ENCODE measurements at regions not wholly inside any gene's neighbourhood (a gene's known extent, or its start where the extent isn't known, plus 50 kb on each side); places are given as distances from the start of the nearest gene placed in this dataset.
"Not testable (repeated sequence)": the region's sequence is repeated elsewhere in the genome, so short reads cannot be mapped to it uniquely, and the experiment has no call there.

- DNase-seq (ENCODE audit: low read depth) = no peak
- TF ChIP-seq, protein P1, sequence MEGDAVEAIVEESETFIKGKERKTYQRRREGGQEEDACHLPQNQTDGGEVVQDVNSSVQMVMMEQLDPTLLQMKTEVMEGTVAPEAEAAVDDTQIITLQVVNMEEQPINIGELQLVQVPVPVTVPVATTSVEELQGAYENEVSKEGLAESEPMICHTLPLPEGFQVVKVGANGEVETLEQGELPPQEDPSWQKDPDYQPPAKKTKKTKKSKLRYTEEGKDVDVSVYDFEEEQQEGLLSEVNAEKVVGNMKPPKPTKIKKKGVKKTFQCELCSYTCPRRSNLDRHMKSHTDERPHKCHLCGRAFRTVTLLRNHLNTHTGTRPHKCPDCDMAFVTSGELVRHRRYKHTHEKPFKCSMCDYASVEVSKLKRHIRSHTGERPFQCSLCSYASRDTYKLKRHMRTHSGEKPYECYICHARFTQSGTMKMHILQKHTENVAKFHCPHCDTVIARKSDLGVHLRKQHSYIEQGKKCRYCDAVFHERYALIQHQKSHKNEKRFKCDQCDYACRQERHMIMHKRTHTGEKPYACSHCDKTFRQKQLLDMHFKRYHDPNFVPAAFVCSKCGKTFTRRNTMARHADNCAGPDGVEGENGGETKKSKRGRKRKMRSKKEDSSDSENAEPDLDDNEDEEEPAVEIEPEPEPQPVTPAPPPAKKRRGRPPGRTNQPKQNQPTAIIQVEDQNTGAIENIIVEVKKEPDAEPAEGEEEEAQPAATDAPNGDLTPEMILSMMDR (conservative IDR thresholded peaks at IDR 0.05; ENCODE audit: low read depth, low read length) = no peak
- no peak overlapping the region for H3K4me3 ChIP-seq (ENCODE audit: low read depth, low read length)
These were observed 70.4 kb upstream of the AGA start for GRCh38 chr4:177512646-177513045.

DNA sequence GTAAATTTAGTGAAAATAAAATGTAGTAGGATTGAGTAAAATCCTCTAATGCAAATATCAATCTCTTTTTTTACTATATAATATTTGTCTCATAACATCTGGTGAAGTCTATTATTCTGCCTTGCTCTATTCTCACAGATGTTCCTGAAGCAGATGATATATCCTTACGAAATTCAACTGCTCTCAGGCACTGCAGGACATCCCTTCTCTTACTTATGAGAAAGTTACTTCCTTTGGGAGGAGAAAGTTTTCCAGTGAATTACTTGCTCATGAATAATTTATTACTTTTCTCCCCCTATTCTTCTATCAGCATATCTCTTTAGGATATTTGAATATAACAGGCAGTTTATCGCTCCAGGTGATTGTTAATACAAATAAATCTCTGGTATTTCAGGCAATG is 75.6 kb upstream of the AGA start:
- TF ChIP-seq, protein P1 (conservative IDR thresholded peaks at IDR 0.05; ENCODE audit: low read depth, low read length) = no peak
- H3K4me3 ChIP-seq (ENCODE audit: low read depth, low read length) = no peak overlapping the region
- no peak for DNase-seq (ENCODE audit: low read depth)

- DNase-seq (ENCODE audit: low read depth) = no peak
- no peak overlapping the region for H3K4me3 ChIP-seq (ENCODE audit: low read depth, low read length)
- TF ChIP-seq, protein P1 (conservative IDR thresholded peaks at IDR 0.05; ENCODE audit: low read depth, low read length) = no peak
These were observed 77.4 kb upstream of the AGA start for GRCh38 chr4:177519481-177520260.

DNA sequence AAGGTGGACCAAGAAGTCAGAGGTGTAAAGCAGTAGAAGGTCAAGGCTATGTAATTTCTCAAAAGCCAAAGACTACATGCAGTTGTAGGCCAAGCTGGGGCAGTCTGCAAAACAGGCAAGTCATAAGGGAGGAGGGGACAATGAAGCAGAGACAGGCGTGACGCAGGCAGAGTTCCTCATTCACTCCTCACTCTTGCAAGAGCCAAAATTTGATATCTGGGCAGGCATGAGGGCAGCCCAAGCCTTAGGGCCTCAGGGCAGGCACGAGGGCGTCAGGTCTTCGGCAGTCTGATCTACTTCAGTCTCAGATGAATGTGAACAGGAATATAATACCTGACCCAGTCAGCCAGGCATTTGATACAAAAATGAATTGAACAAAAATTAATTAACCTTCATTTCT is 86.4 kb upstream of the AGA start:
- no peak overlapping the region for H3K4me3 ChIP-seq (ENCODE audit: low read depth, low read length)
- TF ChIP-seq, protein P1 (conservative IDR thresholded peaks at IDR 0.05; ENCODE audit: low read depth, low read length) = no peak
- no peak for DNase-seq (ENCODE audit: low read depth)

DNA sequence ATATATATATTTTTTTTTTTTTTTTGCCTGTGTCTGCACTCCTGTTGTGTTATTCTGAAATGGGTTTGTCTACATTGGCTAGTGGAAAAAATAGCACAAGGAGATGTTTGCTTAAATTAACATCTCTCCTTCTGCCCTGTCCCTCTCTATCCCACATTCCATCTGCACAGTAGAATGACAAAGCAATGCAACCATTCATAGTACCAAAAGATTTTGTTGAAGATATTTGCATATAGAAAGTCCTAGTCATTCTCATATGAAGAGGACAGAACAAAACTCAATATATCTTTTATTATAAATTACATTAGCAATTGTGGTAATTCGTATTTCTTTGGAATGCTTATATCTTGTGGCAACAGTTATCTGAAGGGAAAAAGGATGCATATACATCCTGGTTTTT is 88.3 kb upstream of the AGA start:
- TF ChIP-seq, protein P1 (conservative IDR thresholded peaks at IDR 0.05; ENCODE audit: low read depth, low read length) = no peak
- no peak for DNase-seq (ENCODE audit: low read depth)
- H3K4me3 ChIP-seq (ENCODE audit: low read depth, low read length) = no peak overlapping the region

GRCh38 chr4:177532358-177532757 is 90.1 kb upstream of the AGA start:
- DNase-seq (ENCODE audit: low read depth) = no peak
- H3K4me3 ChIP-seq (ENCODE audit: low read depth, low read length) = no peak overlapping the region
- TF ChIP-seq, protein P1 (conservative IDR thresholded peaks at IDR 0.05; ENCODE audit: low read depth, low read length) = no peak

DNA sequence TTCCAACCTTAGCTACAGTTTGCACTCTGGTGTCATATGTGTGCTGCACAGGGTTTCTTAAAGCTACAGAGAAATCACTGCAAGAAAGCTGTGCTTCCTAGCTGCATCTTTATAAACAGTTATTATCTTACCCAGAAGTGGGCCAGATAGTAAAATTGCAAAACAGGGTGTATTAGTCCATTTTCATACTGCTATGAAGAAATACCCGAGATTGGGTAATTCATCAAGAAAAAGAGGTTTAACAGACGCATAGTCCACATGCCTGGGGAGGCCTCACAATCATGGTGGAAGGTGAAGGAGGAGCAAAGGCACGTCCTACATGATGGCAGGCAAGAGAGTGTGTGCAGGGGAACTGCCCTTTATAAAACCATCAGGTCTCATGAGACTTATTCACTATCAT is 92.6 kb upstream of the AGA start:
- H3K4me3 ChIP-seq (ENCODE audit: low read depth, low read length); DNase-seq (ENCODE audit: low read depth): not testable (repeated sequence)

All from epithelial cell of proximal tubule (primary cell).